Smooth muscle cell (in vitro differentiated cells): ENCODE measurements at regions not wholly inside any gene's neighbourhood (a gene's known extent, or its start where the extent isn't known, plus 50 kb on each side); places are given as distances from the start of the nearest gene placed in this dataset.
A peak's percentile ranks its signal among the peaks of the same experiment; 100 is the strongest.

Source experiments
- DNase-seq: peaks from one replicate; lab custom pipeline; 2025; ENCODE audit not compliant: unreplicated experiment; lab: John Stamatoyannopoulos, UW
- H2AFZ ChIP-seq: fragments of 200-600 bp; sonication (generic); 2 replicates; pipeline ENCODE4 v1.6.0; 2016; ENCODE audit warnings: antibody characterized with exemption, low read depth, mild to moderate bottlenecking
- H3F3A ChIP-seq: fragments of 200-600 bp; sonication (generic); 2 replicates; pipeline ENCODE4 v1.6.0; 2017; ENCODE audit warnings: antibody characterized with exemption, low read depth
- H3K27ac ChIP-seq: fragments of 200-600 bp; sonication (generic); 2 replicates; pipeline ENCODE4 v1.5.1; 2016; ENCODE audit warnings: low read depth, mild to moderate bottlenecking
- H3K27me3 ChIP-seq: fragments of 200-600 bp; sonication (generic); 2 replicates; pipeline ENCODE4 v1.6.1; 2016; ENCODE audit warnings: low read depth, mild to moderate bottlenecking
- H3K36me3 ChIP-seq: fragments of 200-600 bp; sonication (generic); 2 replicates; pipeline ENCODE4 v1.5.1; 2016; ENCODE audit warnings: low read depth
- H3K4me1 ChIP-seq: fragments of 200-600 bp; sonication (generic); 2 replicates; pipeline ENCODE4 v1.5.1; 2016; ENCODE audit warnings: low read depth
- H3K4me2 ChIP-seq: fragments of 200-600 bp; sonication (generic); 2 replicates; pipeline ENCODE4 v1.6.0; 2016; ENCODE audit warnings: mild to moderate bottlenecking
- H3K4me3 ChIP-seq: fragments of 200-600 bp; sonication (generic); 2 replicates; pipeline ENCODE4 v1.5.1; 2016; ENCODE audit warnings: mild to moderate bottlenecking
- H3K79me2 ChIP-seq: fragments of 200-600 bp; sonication (generic); 2 replicates; pipeline ENCODE4 v1.6.0; 2016; ENCODE audit warnings: low read depth, mild to moderate bottlenecking
- H3K9ac ChIP-seq: fragments of 200-600 bp; sonication (generic); 2 replicates; pipeline ENCODE4 v1.6.0; 2016; ENCODE audit warnings: low read depth
- H3K9me3 ChIP-seq: fragments of 200-600 bp; sonication (generic); replicated peaks from 2 replicates; pipeline ENCODE4 v1.5.1; 2016; ENCODE audit warnings: low read depth
- H4K20me1 ChIP-seq: fragments of 200-600 bp; sonication (generic); 2 replicates; pipeline ENCODE4 v1.6.0; 2016; ENCODE audit warnings: low read depth
- WGBS: methylation state at CpG from one replicate; pipeline ENCODE4 v1.1.7; 2016; ENCODE audit warnings: low lambda C conversion rate; 5-methylcytosine and 5-hydroxymethylcytosine counted together
- TF ChIP-seq, protein P1 (sequence below): fragments of 200-600 bp; sonication (generic); IDR thresholded peaks from 2 replicates; pipeline ENCODE4 v1.5.1; 2017; ENCODE audit warnings: borderline replicate concordance, mild to moderate bottlenecking, antibody characterized with exemption; ENCODE audit not compliant: insufficient read depth, poor library complexity, severe bottlenecking

DNA sequence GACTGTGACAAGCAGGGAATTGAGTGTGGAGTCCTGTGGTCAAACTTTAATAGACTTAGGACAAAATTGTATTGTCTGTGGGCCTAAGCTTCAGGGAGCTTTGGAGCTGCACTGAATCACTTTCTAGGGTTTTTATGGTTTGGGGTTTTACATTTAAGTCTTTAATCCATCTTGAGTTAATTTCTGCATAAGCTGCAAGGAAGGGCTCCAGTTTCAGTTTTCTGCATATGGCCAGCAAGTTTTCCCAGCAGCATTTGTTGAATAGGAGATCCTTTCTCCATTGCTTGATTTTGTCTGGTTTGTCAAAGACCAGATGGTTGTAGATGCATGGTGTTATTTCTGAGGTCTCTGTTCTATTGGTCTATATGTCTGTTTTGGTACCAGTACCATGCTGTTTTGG lies 113.4 kb upstream of the NXT1 start:
- no peak overlapping the region for H3K9ac ChIP-seq
- no peak overlapping the region for H3K4me2 ChIP-seq
- H2AFZ ChIP-seq: no peak overlapping the region
- H3K79me2 ChIP-seq: no peaks in the 10 kb centered on the region
- H3K27me3 ChIP-seq: no peaks in the 10 kb centered on the region
- H3K36me3 ChIP-seq: no peaks in the 10 kb centered on the region
- H3K4me1 ChIP-seq: no peaks in the 10 kb centered on the region
- H3K4me3 ChIP-seq: no peak overlapping the region
- TF ChIP-seq, protein P1, sequence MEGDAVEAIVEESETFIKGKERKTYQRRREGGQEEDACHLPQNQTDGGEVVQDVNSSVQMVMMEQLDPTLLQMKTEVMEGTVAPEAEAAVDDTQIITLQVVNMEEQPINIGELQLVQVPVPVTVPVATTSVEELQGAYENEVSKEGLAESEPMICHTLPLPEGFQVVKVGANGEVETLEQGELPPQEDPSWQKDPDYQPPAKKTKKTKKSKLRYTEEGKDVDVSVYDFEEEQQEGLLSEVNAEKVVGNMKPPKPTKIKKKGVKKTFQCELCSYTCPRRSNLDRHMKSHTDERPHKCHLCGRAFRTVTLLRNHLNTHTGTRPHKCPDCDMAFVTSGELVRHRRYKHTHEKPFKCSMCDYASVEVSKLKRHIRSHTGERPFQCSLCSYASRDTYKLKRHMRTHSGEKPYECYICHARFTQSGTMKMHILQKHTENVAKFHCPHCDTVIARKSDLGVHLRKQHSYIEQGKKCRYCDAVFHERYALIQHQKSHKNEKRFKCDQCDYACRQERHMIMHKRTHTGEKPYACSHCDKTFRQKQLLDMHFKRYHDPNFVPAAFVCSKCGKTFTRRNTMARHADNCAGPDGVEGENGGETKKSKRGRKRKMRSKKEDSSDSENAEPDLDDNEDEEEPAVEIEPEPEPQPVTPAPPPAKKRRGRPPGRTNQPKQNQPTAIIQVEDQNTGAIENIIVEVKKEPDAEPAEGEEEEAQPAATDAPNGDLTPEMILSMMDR: no peak
- no peaks in the 10 kb centered on the region for H3K9me3 ChIP-seq
- no peaks in the 10 kb centered on the region for H4K20me1 ChIP-seq
- DNase-seq: no peak
- no peaks in the 10 kb centered on the region for H3F3A ChIP-seq
- no peak overlapping the region for H3K27ac ChIP-seq

DNA sequence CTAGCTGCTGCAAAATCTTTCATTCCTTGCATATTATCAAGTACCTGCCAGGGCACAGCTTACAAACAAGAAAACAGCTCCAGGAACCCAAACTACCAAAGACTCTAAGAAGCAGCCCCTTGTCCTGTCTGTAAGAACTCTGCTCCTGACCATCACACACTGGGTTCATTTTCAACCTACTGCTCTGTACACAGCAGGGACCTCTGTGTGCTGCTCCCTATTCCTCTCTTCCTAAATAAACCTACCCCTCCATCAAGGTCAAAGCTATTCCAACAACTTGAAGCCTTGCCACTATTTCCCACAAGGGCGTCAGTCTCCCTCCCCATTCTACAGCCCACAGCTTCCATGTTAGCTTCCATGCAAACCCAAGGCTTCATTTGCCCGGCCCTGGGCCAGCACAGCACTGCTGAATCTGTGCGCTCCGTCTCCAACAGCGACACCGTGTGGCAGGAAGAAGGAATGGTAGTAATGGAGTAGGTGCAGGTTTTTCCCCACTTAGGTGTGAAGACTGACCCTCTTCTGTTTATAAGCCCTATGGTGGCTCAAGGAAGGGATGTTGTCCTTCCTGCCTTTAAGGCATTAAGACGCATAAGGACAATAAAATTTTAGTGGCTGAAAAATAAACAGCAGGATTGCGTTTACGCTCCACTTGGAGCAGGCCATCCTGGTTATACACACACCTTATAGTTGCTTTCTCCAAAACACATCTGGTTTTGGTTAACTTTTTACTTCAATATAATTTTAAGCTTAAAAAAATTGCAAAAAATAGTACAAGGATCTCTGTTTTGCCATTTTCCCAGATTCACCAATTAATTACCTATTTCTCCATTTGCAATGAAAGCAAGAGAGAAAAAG lies 115.2 kb upstream of the NXT1 start:
- Histone ChIP-seq H4K20me1 (no peaks in the 10 kb centered on the region), H3K9me3 (no peaks in the 10 kb centered on the region), H3K4me2 (no peak overlapping the region), H3K4me1 (no peaks in the 10 kb centered on the region), H3K9ac (no peak overlapping the region), H3K4me3 (no peak overlapping the region), H3F3A (no peaks in the 10 kb centered on the region), H3K27ac (no peak overlapping the region), H3K79me2 (no peaks in the 10 kb centered on the region), H3K36me3 (no peaks in the 10 kb centered on the region), H3K27me3 (no peaks in the 10 kb centered on the region), H2AFZ (no peak overlapping the region)
- TF ChIP-seq, protein P1: peak; percentile 73
- 22% methylated on average over 9 of the region's 9 CpGs for WGBS
- DNase-seq: no peak

DNA sequence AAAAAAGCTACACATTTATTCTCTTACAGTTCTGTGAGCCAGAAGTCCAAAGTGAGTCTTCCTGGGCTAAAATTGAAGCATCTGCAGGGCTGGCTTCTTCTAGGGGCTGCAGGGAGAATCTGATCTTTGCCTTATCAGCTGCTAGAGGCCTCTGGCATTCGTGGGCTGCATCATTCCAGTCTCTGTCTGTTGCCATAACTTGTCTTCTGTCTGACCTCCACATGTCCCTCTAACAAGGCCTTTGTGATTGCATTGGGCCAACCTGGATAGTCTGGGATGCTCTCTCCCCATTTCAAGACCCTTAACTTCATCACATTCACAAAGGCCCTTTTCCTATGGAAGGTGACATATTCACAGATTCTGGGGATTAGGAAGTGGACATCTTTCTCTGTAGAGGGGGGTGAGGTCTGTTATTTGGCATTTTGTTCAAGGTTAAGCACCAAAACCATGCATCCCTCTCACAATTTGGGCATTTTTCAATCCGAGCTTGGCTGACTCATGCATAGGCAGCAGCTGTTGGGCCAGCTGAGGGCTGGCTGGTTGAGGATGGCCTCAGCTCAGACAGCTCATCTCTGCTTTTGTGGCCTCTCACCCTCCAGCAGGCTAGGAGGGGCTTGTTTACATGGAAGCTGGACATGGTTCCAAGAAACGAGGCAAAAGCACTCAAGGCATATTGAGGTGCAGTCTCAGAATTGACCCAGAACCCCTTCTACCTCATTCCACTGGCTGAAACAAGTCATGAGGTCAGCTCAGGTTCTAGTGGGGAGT lies 116.1 kb upstream of the NXT1 start:
- Histone ChIP-seq H3K4me2 (no peak overlapping the region), H3K27ac (no peak overlapping the region)
- WGBS: 40% methylated on average over 3 of the region's 3 CpGs

More for the DNA sequence above, 116.1 kb upstream of the NXT1 start:
- TF ChIP-seq, protein P1: no peak
- H3K4me1 ChIP-seq: no peaks in the 10 kb centered on the region
- no peaks in the 10 kb centered on the region for H3K79me2 ChIP-seq
- no peak overlapping the region for H3K4me3 ChIP-seq
- no peaks in the 10 kb centered on the region for H4K20me1 ChIP-seq
- no peak for DNase-seq
- H3F3A ChIP-seq: no peaks in the 10 kb centered on the region
- no peaks in the 10 kb centered on the region for H3K9me3 ChIP-seq
- no peaks in the 10 kb centered on the region for H3K36me3 ChIP-seq
- H3K27me3 ChIP-seq: no peaks in the 10 kb centered on the region
- H2AFZ ChIP-seq: no peak overlapping the region
- no peak overlapping the region for H3K9ac ChIP-seq
